ENCODE measurements at regions not wholly inside any gene's neighbourhood (a gene's known extent, or its start where the extent isn't known, plus 50 kb on each side); places are given as distances from the start of the nearest gene placed in this dataset.

DNA sequence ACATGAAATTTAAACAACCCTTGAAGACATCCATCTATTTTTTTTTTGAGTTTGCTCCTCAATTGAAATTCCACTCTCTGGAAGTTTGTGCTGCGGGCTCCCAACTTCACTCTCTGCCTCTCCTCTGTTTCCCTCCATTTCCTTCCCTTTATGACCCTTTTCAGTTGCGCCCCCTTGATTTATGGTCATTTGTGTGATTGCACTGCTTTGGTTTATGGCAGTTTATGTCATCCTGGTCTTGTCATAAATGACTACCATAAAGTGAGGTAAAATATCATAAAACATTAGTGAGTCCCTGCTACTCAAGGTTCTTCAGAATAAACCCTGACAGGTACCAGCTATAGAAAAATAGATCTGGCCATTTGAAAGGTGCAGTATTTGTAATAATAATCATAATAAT, 348.3 kb upstream of the ZFP64 start:
- no peak for TF ChIP-seq EZH2 (IDR thresholded peaks at IDR 0.05; ENCODE audit: insufficient read depth, poor library complexity, severe bottlenecking)
- no peak for TF ChIP-seq EZH2phosphoT487 (IDR thresholded peaks at IDR 0.05; ENCODE audit: insufficient read depth, low read depth)
